ENCODE measurements at regions not wholly inside any gene's neighbourhood (a gene's known extent, or its start where the extent isn't known, plus 50 kb on each side); places are given as distances from the start of the nearest gene placed in this dataset.

- DNase-seq (ENCODE audit: low read depth) = no peak
- TF ChIP-seq CTCF (conservative IDR thresholded peaks at IDR 0.05; ENCODE audit: low read depth, low read length) = no peak
- no peak overlapping the region for H3K4me3 ChIP-seq (ENCODE audit: low read length)
Observed at GRCh38 chr3:194285850-194286197, 65.3 kb downstream of the CPN2 start.

- no peak for TF ChIP-seq CTCF (conservative IDR thresholded peaks at IDR 0.05; ENCODE audit: low read depth, low read length)
- DNase-seq (ENCODE audit: low read depth) = no peak
- H3K4me3 ChIP-seq (ENCODE audit: low read length) = no peak overlapping the region
Observed at GRCh38 chr3:194286375-194287146, 64.6 kb downstream of the CPN2 start.

GRCh38 chr3:194287374-194287773, 63.8 kb downstream of the CPN2 start:
- H3K4me3 ChIP-seq (ENCODE audit: low read length) = no peak overlapping the region
- TF ChIP-seq CTCF (conservative IDR thresholded peaks at IDR 0.05; ENCODE audit: low read depth, low read length) = peak; percentile 20
- no peak for DNase-seq (ENCODE audit: low read depth)

- no peak for DNase-seq (ENCODE audit: low read depth)
- no peak for TF ChIP-seq CTCF (conservative IDR thresholded peaks at IDR 0.05; ENCODE audit: low read depth, low read length)
- no peak overlapping the region for H3K4me3 ChIP-seq (ENCODE audit: low read length)
Observed at GRCh38 chr3:194287977-194288706, 63.0 kb downstream of the CPN2 start.

All from retinal pigment epithelial cell (primary cell).